PC-9 (cell line): ENCODE measurements at regions not wholly inside any gene's neighbourhood (a gene's known extent, or its start where the extent isn't known, plus 50 kb on each side); places are given as distances from the start of the nearest gene placed in this dataset.

Experiments used
- EZH2 ChIP-seq: fragments of 200-600 bp; sonication (generic); IDR thresholded peaks from 2 replicates; pipeline ENCODE4 v1.8.0; 2017; ENCODE audit warnings: antibody characterized with exemption, low read depth
- TF ChIP-seq, protein P1 (sequence below): fragments of 200-600 bp; sonication (generic); conservative IDR thresholded peaks from 2 replicates; pipeline ENCODE4 v1.6.1; 2017; ENCODE audit warnings: mixed run types, antibody characterized with exemption, mild to moderate bottlenecking, moderate library complexity

- TF ChIP-seq, protein P1, sequence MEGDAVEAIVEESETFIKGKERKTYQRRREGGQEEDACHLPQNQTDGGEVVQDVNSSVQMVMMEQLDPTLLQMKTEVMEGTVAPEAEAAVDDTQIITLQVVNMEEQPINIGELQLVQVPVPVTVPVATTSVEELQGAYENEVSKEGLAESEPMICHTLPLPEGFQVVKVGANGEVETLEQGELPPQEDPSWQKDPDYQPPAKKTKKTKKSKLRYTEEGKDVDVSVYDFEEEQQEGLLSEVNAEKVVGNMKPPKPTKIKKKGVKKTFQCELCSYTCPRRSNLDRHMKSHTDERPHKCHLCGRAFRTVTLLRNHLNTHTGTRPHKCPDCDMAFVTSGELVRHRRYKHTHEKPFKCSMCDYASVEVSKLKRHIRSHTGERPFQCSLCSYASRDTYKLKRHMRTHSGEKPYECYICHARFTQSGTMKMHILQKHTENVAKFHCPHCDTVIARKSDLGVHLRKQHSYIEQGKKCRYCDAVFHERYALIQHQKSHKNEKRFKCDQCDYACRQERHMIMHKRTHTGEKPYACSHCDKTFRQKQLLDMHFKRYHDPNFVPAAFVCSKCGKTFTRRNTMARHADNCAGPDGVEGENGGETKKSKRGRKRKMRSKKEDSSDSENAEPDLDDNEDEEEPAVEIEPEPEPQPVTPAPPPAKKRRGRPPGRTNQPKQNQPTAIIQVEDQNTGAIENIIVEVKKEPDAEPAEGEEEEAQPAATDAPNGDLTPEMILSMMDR = no peak
- no peak for TF ChIP-seq EZH2
These were observed 254.1 kb downstream of the MZT1 start for GRCh38 chr13:72473321-72473720.
